Karpas-422 (cell line): ENCODE measurements at regions not wholly inside any gene's neighbourhood (a gene's known extent, or its start where the extent isn't known, plus 50 kb on each side); places are given as distances from the start of the nearest gene placed in this dataset.
"Not testable (repeated sequence)": the region's sequence is repeated elsewhere in the genome, so short reads cannot be mapped to it uniquely, and the experiment has no call there.

ENCODE experiments used
- DNase-seq: peaks from one replicate; pipeline ENCODE4 v3.0.0-alpha.2; 2015
- H2AFZ ChIP-seq: fragments of 200-600 bp; sonication (generic); 2 replicates; pipeline ENCODE4 v1.6.1; 2014; ENCODE audit warnings: antibody characterized with exemption, low read length, mixed read lengths
- H3K27ac ChIP-seq: fragments of 200-600 bp; sonication (generic); 2 replicates; pipeline ENCODE4 v1.5.1; 2014; ENCODE audit warnings: mild to moderate bottlenecking, low read length, moderate library complexity
- H3K27me3 ChIP-seq: fragments of 200-600 bp; sonication (generic); 2 replicates; pipeline ENCODE4 v1.6.1; 2014; ENCODE audit warnings: low read length, mixed read lengths
- H3K36me3 ChIP-seq: fragments of 200-600 bp; sonication (generic); 2 replicates; pipeline ENCODE4 v1.6.1; 2014; ENCODE audit warnings: low read length, mixed read lengths; ENCODE audit not compliant: insufficient read depth
- H3K4me1 ChIP-seq: fragments of 200-600 bp; sonication (generic); 2 replicates; pipeline ENCODE4 v1.6.1; 2014; ENCODE audit warnings: mild to moderate bottlenecking, low read length, mixed read lengths
- H3K4me2 ChIP-seq: fragments of 200-600 bp; sonication (generic); 2 replicates; pipeline ENCODE4 v1.6.1; 2014; ENCODE audit warnings: low read length, low read depth, mild to moderate bottlenecking; ENCODE audit not compliant: poor library complexity, severe bottlenecking
- H3K4me3 ChIP-seq: fragments of 200-600 bp; sonication (generic); 2 replicates; pipeline ENCODE4 v1.5.1; 2014; ENCODE audit warnings: mild to moderate bottlenecking, antibody characterized with exemption, low read length, mixed read lengths
- H3K79me2 ChIP-seq: fragments of 200-600 bp; sonication (generic); 2 replicates; pipeline ENCODE4 v1.6.1; 2014; ENCODE audit warnings: mild to moderate bottlenecking, low read length, mixed read lengths
- H3K9ac ChIP-seq: fragments of 200-600 bp; sonication (generic); 2 replicates; pipeline ENCODE4 v1.6.0; 2014; ENCODE audit warnings: low read length
- H3K9me2 ChIP-seq: fragments of 200-600 bp; sonication (generic), shearing (Covaris generic); replicated peaks from 2 replicates; pipeline ENCODE4 v1.6.0; 2014; ENCODE audit warnings: mild to moderate bottlenecking, low read length, moderate library complexity; ENCODE audit not compliant: insufficient read depth
- H3K9me3 ChIP-seq: fragments of 300-700, 200-600 bp; sonication (generic); 2 replicates; pipeline ENCODE4 v1.6.1; 2014; ENCODE audit warnings: low read length, mixed read lengths
- H4K20me1 ChIP-seq: fragments of 200-600 bp; sonication (generic); 2 replicates; pipeline ENCODE4 v1.6.1; 2014; ENCODE audit warnings: mild to moderate bottlenecking, antibody characterized with exemption, low read length, low read depth; ENCODE audit not compliant: insufficient read depth

GRCh38 chr17:33929181-33929724 lies 325.8 kb upstream of the CCL2 start:
- Histone ChIP-seq H2AFZ (no peak overlapping the region), H3K79me2 (no peaks in the 10 kb centered on the region), H3K36me3 (no peaks in the 10 kb centered on the region), H3K9me2 (no peaks in the 10 kb centered on the region), H4K20me1 (no peaks in the 10 kb centered on the region), H3K4me2 (no peak overlapping the region), H3K4me3 (no peak overlapping the region), H3K9me3 (no peaks in the 10 kb centered on the region), H3K4me1 (no peaks in the 10 kb centered on the region), H3K27me3 (no peaks in the 10 kb centered on the region), H3K9ac (no peak overlapping the region), H3K27ac (no peak overlapping the region)
- no peak for DNase-seq

GRCh38 chr17:33931148-33931814 lies 323.8 kb upstream of the CCL2 start:
- H2AFZ ChIP-seq, H3K4me1 ChIP-seq, H3K4me2 ChIP-seq, H3K27me3 ChIP-seq, H3K9me2 ChIP-seq, H4K20me1 ChIP-seq, H3K9ac ChIP-seq, DNase-seq, H3K4me3 ChIP-seq, H3K36me3 ChIP-seq, H3K9me3 ChIP-seq, H3K79me2 ChIP-seq, H3K27ac ChIP-seq: not testable (repeated sequence)

GRCh38 chr17:33932996-33933395 lies 322.1 kb upstream of the CCL2 start:
- no peaks in the 10 kb centered on the region for H3K27me3 ChIP-seq
- H3K9ac ChIP-seq: no peak overlapping the region
- H3K36me3 ChIP-seq: no peaks in the 10 kb centered on the region

GRCh38 chr17:33933576-33933975 lies 321.5 kb upstream of the CCL2 start:
- no peaks in the 10 kb centered on the region for H3K36me3 ChIP-seq
- H3K4me2 ChIP-seq: no peak overlapping the region
- H3K27me3 ChIP-seq: no peaks in the 10 kb centered on the region
- H3K79me2 ChIP-seq: no peaks in the 10 kb centered on the region
- H3K27ac ChIP-seq: no peak overlapping the region
- no peak overlapping the region for H3K4me3 ChIP-seq
- H3K9ac ChIP-seq: no peak overlapping the region
- no peak for DNase-seq
- no peaks in the 10 kb centered on the region for H4K20me1 ChIP-seq
- H3K9me2 ChIP-seq: no peaks in the 10 kb centered on the region
- H3K4me1 ChIP-seq: no peaks in the 10 kb centered on the region
- no peak overlapping the region for H2AFZ ChIP-seq
- no peaks in the 10 kb centered on the region for H3K9me3 ChIP-seq

More at GRCh38 chr17:33932996-33933395, 322.1 kb upstream of the CCL2 start:
- H3K4me1 ChIP-seq: no peaks in the 10 kb centered on the region
- no peak overlapping the region for H3K4me3 ChIP-seq
- H2AFZ ChIP-seq: no peak overlapping the region
- H3K9me3 ChIP-seq: no peaks in the 10 kb centered on the region
- no peak for DNase-seq
- no peaks in the 10 kb centered on the region for H3K79me2 ChIP-seq
- no peak overlapping the region for H3K4me2 ChIP-seq
- H4K20me1 ChIP-seq: no peaks in the 10 kb centered on the region
- no peak overlapping the region for H3K27ac ChIP-seq
- no peaks in the 10 kb centered on the region for H3K9me2 ChIP-seq

GRCh38 chr17:33934696-33935095 lies 320.4 kb upstream of the CCL2 start:
- Histone ChIP-seq H3K9me3 (no peaks in the 10 kb centered on the region), H3K27ac (no peak overlapping the region), H3K36me3 (no peaks in the 10 kb centered on the region), H3K4me2 (no peak overlapping the region), H3K4me1 (no peaks in the 10 kb centered on the region), H3K79me2 (no peaks in the 10 kb centered on the region), H2AFZ (no peak overlapping the region), H4K20me1 (no peaks in the 10 kb centered on the region), H3K27me3 (no peaks in the 10 kb centered on the region), H3K9me2 (no peaks in the 10 kb centered on the region), H3K4me3 (no peak overlapping the region), H3K9ac (no peak overlapping the region)
- DNase-seq: no peak

GRCh38 chr17:33935822-33936221 lies 319.3 kb upstream of the CCL2 start:
- H3K9me3 ChIP-seq: no peaks in the 10 kb centered on the region
- H3K9me2 ChIP-seq: no peaks in the 10 kb centered on the region

GRCh38 chr17:33936764-33937163 lies 318.3 kb upstream of the CCL2 start:
- no peak overlapping the region for H3K4me2 ChIP-seq
- no peak for DNase-seq
- no peaks in the 10 kb centered on the region for H3K9me2 ChIP-seq
- no peaks in the 10 kb centered on the region for H3K9me3 ChIP-seq
- H3K27me3 ChIP-seq: no peaks in the 10 kb centered on the region
- no peaks in the 10 kb centered on the region for H4K20me1 ChIP-seq
- no peak overlapping the region for H3K27ac ChIP-seq
- H3K36me3 ChIP-seq: no peaks in the 10 kb centered on the region
- H3K9ac ChIP-seq: no peak overlapping the region
- no peaks in the 10 kb centered on the region for H3K79me2 ChIP-seq
- H2AFZ ChIP-seq: no peak overlapping the region
- H3K4me1 ChIP-seq: no peaks in the 10 kb centered on the region
- H3K4me3 ChIP-seq: no peak overlapping the region

More at GRCh38 chr17:33935822-33936221, 319.3 kb upstream of the CCL2 start:
- no peak overlapping the region for H3K4me3 ChIP-seq
- H3K9ac ChIP-seq: no peak overlapping the region
- no peaks in the 10 kb centered on the region for H3K79me2 ChIP-seq
- H3K27ac ChIP-seq: no peak overlapping the region
- no peak for DNase-seq
- no peak overlapping the region for H3K4me2 ChIP-seq
- no peaks in the 10 kb centered on the region for H3K4me1 ChIP-seq
- H3K27me3 ChIP-seq: no peaks in the 10 kb centered on the region
- no peaks in the 10 kb centered on the region for H3K36me3 ChIP-seq
- H2AFZ ChIP-seq: no peak overlapping the region
- no peaks in the 10 kb centered on the region for H4K20me1 ChIP-seq

- Histone ChIP-seq H3K79me2 (no peaks in the 10 kb centered on the region), H3K4me1 (no peaks in the 10 kb centered on the region), H4K20me1 (no peaks in the 10 kb centered on the region), H3K9me2 (no peaks in the 10 kb centered on the region), H3K4me3 (no peak overlapping the region), H2AFZ (no peak overlapping the region), H3K4me2 (no peak overlapping the region), H3K27me3 (no peaks in the 10 kb centered on the region), H3K27ac (no peak overlapping the region), H3K9ac (no peak overlapping the region), H3K9me3 (no peaks in the 10 kb centered on the region), H3K36me3 (no peaks in the 10 kb centered on the region)
- DNase-seq: no peak
These were observed 315.1 kb upstream of the CCL2 start for GRCh38 chr17:33939959-33940358.
